CD8-positive, alpha-beta memory T cell (primary cell): ENCODE measurements at regions not wholly inside any gene's neighbourhood (a gene's known extent, or its start where the extent isn't known, plus 50 kb on each side); places are given as distances from the start of the nearest gene placed in this dataset.

Experiments used
- CTCF ChIA-PET: fragments of 350-600 bp; sonication (Branson Sonifier 250); formaldehyde crosslinking; loops from one replicate; lab custom pipeline; 2021; ENCODE audit warnings: antibody characterized with exemption; lab: Charles Lee
- POLR2A ChIA-PET: fragments of 350-600 bp; sonication (Branson Sonifier 250); formaldehyde crosslinking; loops from one replicate; lab custom pipeline; 2021; ENCODE audit warnings: antibody characterized with exemption; lab: Charles Lee
- DNase-seq, 5 donors: peaks; one replicate each; pipeline versions ENCODE4 v3.0.0 to v3.0.0-alpha.2; 2020 to 2022; ENCODE audit warnings: mixed read lengths in 1 of 5
- H3K27ac ChIP-seq: one replicate; pipeline ENCODE4 v1.7.0; 2013; ENCODE audit warnings: low read depth, mild to moderate bottlenecking, low read length, moderate library complexity
- H3K27me3 ChIP-seq: 2 replicates; pipeline ENCODE4 v1.7.0; 2013; ENCODE audit warnings: low read length, mild to moderate bottlenecking; ENCODE audit not compliant: insufficient read depth, poor library complexity, severe bottlenecking
- H3K36me3 ChIP-seq: 2 replicates; pipeline ENCODE4 v1.7.0; 2013; ENCODE audit warnings: mild to moderate bottlenecking, low read length, moderate library complexity; ENCODE audit not compliant: insufficient read depth
- H3K4me1 ChIP-seq: 2 replicates; pipeline ENCODE4 v1.7.0; 2013; ENCODE audit warnings: mild to moderate bottlenecking, low read length, moderate library complexity; ENCODE audit not compliant: insufficient read depth
- H3K4me3 ChIP-seq: 2 replicates; pipeline ENCODE4 v1.7.0; 2013; ENCODE audit warnings: mild to moderate bottlenecking, low read length
- H3K9me3 ChIP-seq: 2 replicates; pipeline ENCODE4 v1.7.0; 2013; ENCODE audit warnings: mild to moderate bottlenecking, low read length
- H3K27ac Mint-ChIP-seq, 8 donors: one replicate each; pipeline ENCODE4 v1.8.0; 2020 to 2021; ENCODE audit warnings: mixed read lengths in 8 of 8, mild to moderate bottlenecking in 6 of 8, inconsistent platforms in 3 of 8, moderate library complexity in 3 of 8
- H3K27me3 Mint-ChIP-seq, 2 donors: one replicate each; pipeline ENCODE4 v1.8.0; 2020 to 2021; ENCODE audit warnings: mixed read lengths in 2 of 2, mild to moderate bottlenecking in 1 of 2, moderate library complexity in 1 of 2
- H3K36me3 Mint-ChIP-seq, 3 donors: one replicate each; pipeline ENCODE4 v1.8.0; 2020 to 2021; ENCODE audit warnings: mixed read lengths in 3 of 3, inconsistent platforms in 1 of 3, mild to moderate bottlenecking in 1 of 3
- H3K4me1 Mint-ChIP-seq, 3 donors: one replicate each; pipeline ENCODE4 v1.8.0; 2020 to 2021; ENCODE audit warnings: mixed read lengths in 3 of 3, inconsistent platforms in 1 of 3, mild to moderate bottlenecking in 1 of 3
- H3K4me3 Mint-ChIP-seq, 7 donors: one replicate each; pipeline ENCODE4 v1.8.0; 2020 to 2021; ENCODE audit warnings: mixed read lengths in 7 of 7, mild to moderate bottlenecking in 6 of 7, moderate library complexity in 4 of 7, inconsistent platforms in 2 of 7
- H3K9me3 Mint-ChIP-seq, 5 donors: one replicate each; pipeline ENCODE4 v1.8.0; 2020 to 2022; ENCODE audit warnings: mixed read lengths in 5 of 5, mild to moderate bottlenecking in 3 of 5, moderate library complexity in 2 of 5, inconsistent platforms in 1 of 5

- Mint-ChIP-seq H3K36me3 (no peaks in the 10 kb centered on the region), H3K4me3 (no peak overlapping the region), H3K4me1 (no peaks in the 10 kb centered on the region), H3K27me3 (peaks cover 0 to 5% of the 10 kb centered on the region in 2 donors), H3K9me3 (peaks cover 0 to 8% (median 4%) of the 10 kb centered on the region in 5 donors), H3K27ac (no peak overlapping the region)
- CTCF ChIA-PET: no interaction called here
- Histone ChIP-seq H3K27ac (no peak overlapping the region), H3K27me3 (no peaks in the 10 kb centered on the region), H3K4me3 (no peak overlapping the region), H3K36me3 (no peaks in the 10 kb centered on the region), H3K4me1 (no peaks in the 10 kb centered on the region), H3K9me3 (no peaks in the 10 kb centered on the region)
- no peak for DNase-seq
- POLR2A ChIA-PET: no interaction called here
Measured at GRCh38 chrX:95835223-95835622, 849.4 kb upstream of the DIAPH2 start.

- ChIA-PET POLR2A (no interaction called here), CTCF (no interaction called here)
- no peaks in the 10 kb centered on the region for H3K27me3 ChIP-seq
- H3K4me1 ChIP-seq: no peaks in the 10 kb centered on the region
- H3K36me3 ChIP-seq: no peaks in the 10 kb centered on the region
- H3K4me3 Mint-ChIP-seq: no peak overlapping the region
- peaks cover 0 to 5% of the 10 kb centered on the region in 2 donors for H3K27me3 Mint-ChIP-seq
- H3K9me3 ChIP-seq: no peaks in the 10 kb centered on the region
- no peaks in the 10 kb centered on the region for H3K4me1 Mint-ChIP-seq
- no peak overlapping the region for H3K4me3 ChIP-seq
- peaks cover 0 to 8% (median 5%) of the 10 kb centered on the region in 5 donors for H3K9me3 Mint-ChIP-seq
- H3K36me3 Mint-ChIP-seq: no peaks in the 10 kb centered on the region
- H3K27ac ChIP-seq: no peak overlapping the region
- DNase-seq: no peak
- no peak overlapping the region for H3K27ac Mint-ChIP-seq
Measured at GRCh38 chrX:95836517-95836916, 848.1 kb upstream of the DIAPH2 start.

GRCh38 chrX:95841863-95842262, 842.8 kb upstream of the DIAPH2 start:
- Mint-ChIP-seq H3K4me1 (no peaks in the 10 kb centered on the region), H3K27ac (no peak overlapping the region), H3K27me3 (peaks cover 0 to 5% of the 10 kb centered on the region in 2 donors), H3K36me3 (no peaks in the 10 kb centered on the region), H3K4me3 (no peak overlapping the region), H3K9me3 (peaks cover 0 to 6% (median 0%) of the 10 kb centered on the region in 5 donors)
- ChIA-PET CTCF (no interaction called here), POLR2A (no interaction called here)
- Histone ChIP-seq H3K4me1 (no peaks in the 10 kb centered on the region), H3K36me3 (no peaks in the 10 kb centered on the region), H3K9me3 (no peaks in the 10 kb centered on the region), H3K27me3 (no peaks in the 10 kb centered on the region), H3K4me3 (no peak overlapping the region), H3K27ac (no peak overlapping the region)
- DNase-seq: no peak

GRCh38 chrX:95860127-95860526, 824.5 kb upstream of the DIAPH2 start:
- Histone ChIP-seq H3K36me3 (no peaks in the 10 kb centered on the region), H3K4me3 (no peak overlapping the region), H3K27ac (no peak overlapping the region), H3K9me3 (no peaks in the 10 kb centered on the region), H3K27me3 (no peaks in the 10 kb centered on the region), H3K4me1 (no peaks in the 10 kb centered on the region)
- H3K9me3 Mint-ChIP-seq: peaks cover 0 to 6% (median 2%) of the 10 kb centered on the region in 5 donors
- no peaks in the 10 kb centered on the region for H3K36me3 Mint-ChIP-seq
- no peak for DNase-seq
- ChIA-PET CTCF (no interaction called here), POLR2A (no interaction called here)
- no peak overlapping the region for H3K27ac Mint-ChIP-seq
- no peaks in the 10 kb centered on the region for H3K4me1 Mint-ChIP-seq
- H3K27me3 Mint-ChIP-seq: no peaks in the 10 kb centered on the region
- no peak overlapping the region for H3K4me3 Mint-ChIP-seq

- Mint-ChIP-seq H3K27ac (no peak overlapping the region), H3K27me3 (no peaks in the 10 kb centered on the region), H3K36me3 (no peaks in the 10 kb centered on the region), H3K9me3 (peaks cover 0 to 13% (median 8%) of the 10 kb centered on the region in 5 donors), H3K4me1 (no peaks in the 10 kb centered on the region), H3K4me3 (no peak overlapping the region)
- H3K4me1 ChIP-seq: no peaks in the 10 kb centered on the region
- H3K4me3 ChIP-seq: no peak overlapping the region
- H3K9me3 ChIP-seq: no peaks in the 10 kb centered on the region
- no peaks in the 10 kb centered on the region for H3K36me3 ChIP-seq
- H3K27ac ChIP-seq: no peak overlapping the region
- POLR2A ChIA-PET: no interaction called here
- no peak for DNase-seq
- H3K27me3 ChIP-seq: no peaks in the 10 kb centered on the region
- CTCF ChIA-PET: no interaction called here
Measured at GRCh38 chrX:95875661-95876060, 809.0 kb upstream of the DIAPH2 start.

GRCh38 chrX:95878874-95879273, 805.8 kb upstream of the DIAPH2 start:
- Histone ChIP-seq H3K9me3 (no peaks in the 10 kb centered on the region), H3K27ac (no peak overlapping the region), H3K36me3 (no peaks in the 10 kb centered on the region), H3K4me1 (no peaks in the 10 kb centered on the region), H3K4me3 (no peak overlapping the region), H3K27me3 (no peaks in the 10 kb centered on the region)
- no peak overlapping the region for H3K27ac Mint-ChIP-seq
- H3K9me3 Mint-ChIP-seq: peaks cover 0 to 9% (median 2%) of the 10 kb centered on the region in 5 donors
- no peaks in the 10 kb centered on the region for H3K36me3 Mint-ChIP-seq
- H3K27me3 Mint-ChIP-seq: no peaks in the 10 kb centered on the region
- ChIA-PET POLR2A (no interaction called here), CTCF (no interaction called here)
- no peak for DNase-seq
- H3K4me1 Mint-ChIP-seq: no peaks in the 10 kb centered on the region
- H3K4me3 Mint-ChIP-seq: no peak overlapping the region

GRCh38 chrX:95884186-95884585, 800.5 kb upstream of the DIAPH2 start:
- Histone ChIP-seq H3K36me3 (no peaks in the 10 kb centered on the region), H3K4me1 (no peaks in the 10 kb centered on the region), H3K27ac (no peak overlapping the region), H3K4me3 (no peak overlapping the region), H3K27me3 (no peaks in the 10 kb centered on the region), H3K9me3 (no peaks in the 10 kb centered on the region)
- ChIA-PET POLR2A (no interaction called here), CTCF (no interaction called here)
- H3K4me1 Mint-ChIP-seq: no peaks in the 10 kb centered on the region
- H3K36me3 Mint-ChIP-seq: no peaks in the 10 kb centered on the region
- no peak overlapping the region for H3K4me3 Mint-ChIP-seq
- H3K27me3 Mint-ChIP-seq: no peaks in the 10 kb centered on the region
- no peak for DNase-seq
- H3K27ac Mint-ChIP-seq: no peak overlapping the region
- peaks cover 0 to 8% (median 0%) of the 10 kb centered on the region in 5 donors for H3K9me3 Mint-ChIP-seq

GRCh38 chrX:95885074-95885473, 799.6 kb upstream of the DIAPH2 start:
- no peak overlapping the region for H3K27ac ChIP-seq
- H3K4me3 Mint-ChIP-seq: no peak overlapping the region
- DNase-seq: no peak
- CTCF ChIA-PET: no interaction called here
- H3K4me1 Mint-ChIP-seq: no peaks in the 10 kb centered on the region
- H3K36me3 Mint-ChIP-seq: no peaks in the 10 kb centered on the region
- H3K36me3 ChIP-seq: no peaks in the 10 kb centered on the region
- no peaks in the 10 kb centered on the region for H3K27me3 ChIP-seq
- H3K9me3 Mint-ChIP-seq: peaks cover 0 to 5% (median 0%) of the 10 kb centered on the region in 5 donors
- H3K27me3 Mint-ChIP-seq: no peaks in the 10 kb centered on the region
- no peak overlapping the region for H3K27ac Mint-ChIP-seq
- H3K4me1 ChIP-seq: no peaks in the 10 kb centered on the region
- H3K9me3 ChIP-seq: no peaks in the 10 kb centered on the region
- H3K4me3 ChIP-seq: no peak overlapping the region
- POLR2A ChIA-PET: no interaction called here

GRCh38 chrX:95889279-95889678, 795.4 kb upstream of the DIAPH2 start:
- Mint-ChIP-seq H3K27me3 (no peaks in the 10 kb centered on the region), H3K4me3 (no peak overlapping the region), H3K9me3 (peaks cover 0 to 5% (median 0%) of the 10 kb centered on the region in 5 donors), H3K4me1 (no peaks in the 10 kb centered on the region), H3K36me3 (no peaks in the 10 kb centered on the region), H3K27ac (no peak overlapping the region)
- no peak for DNase-seq
- Histone ChIP-seq H3K4me1 (no peaks in the 10 kb centered on the region), H3K27ac (no peak overlapping the region), H3K9me3 (no peaks in the 10 kb centered on the region), H3K36me3 (no peaks in the 10 kb centered on the region), H3K27me3 (no peaks in the 10 kb centered on the region), H3K4me3 (no peak overlapping the region)
- ChIA-PET POLR2A (no interaction called here), CTCF (no interaction called here)
